ENCODE measurements at regions not wholly inside any gene's neighbourhood (a gene's known extent, or its start where the extent isn't known, plus 50 kb on each side); places are given as distances from the start of the nearest gene placed in this dataset.

DNA sequence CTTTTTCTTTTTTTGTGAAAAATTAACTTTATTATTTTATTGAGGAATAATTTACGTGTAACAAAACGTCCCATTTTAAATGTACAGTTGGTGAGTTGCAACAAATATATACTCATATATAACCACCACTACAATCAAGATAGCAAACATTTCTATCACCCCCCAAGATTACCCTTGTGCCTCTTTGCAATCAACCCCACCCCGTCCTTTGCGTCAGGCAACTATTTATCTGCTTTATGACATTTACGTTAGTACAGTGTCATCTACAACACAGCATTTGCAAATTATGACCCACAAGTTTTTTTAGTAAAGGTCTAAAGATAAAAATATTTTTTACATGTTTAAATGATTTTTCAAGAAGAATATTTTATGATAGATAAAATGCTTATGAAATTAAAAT lies 485.6 kb upstream of the SOX9 start:
- TF ChIP-seq IRF2 (CRISPR knock-in tag; IDR thresholded peaks at IDR 0.05; ENCODE audit: borderline replicate concordance, low read depth) = no peak
- no peak for TF ChIP-seq RELA (CRISPR knock-in tag; IDR thresholded peaks at IDR 0.05; ENCODE audit: borderline replicate concordance)
- TF ChIP-seq, protein P1, sequence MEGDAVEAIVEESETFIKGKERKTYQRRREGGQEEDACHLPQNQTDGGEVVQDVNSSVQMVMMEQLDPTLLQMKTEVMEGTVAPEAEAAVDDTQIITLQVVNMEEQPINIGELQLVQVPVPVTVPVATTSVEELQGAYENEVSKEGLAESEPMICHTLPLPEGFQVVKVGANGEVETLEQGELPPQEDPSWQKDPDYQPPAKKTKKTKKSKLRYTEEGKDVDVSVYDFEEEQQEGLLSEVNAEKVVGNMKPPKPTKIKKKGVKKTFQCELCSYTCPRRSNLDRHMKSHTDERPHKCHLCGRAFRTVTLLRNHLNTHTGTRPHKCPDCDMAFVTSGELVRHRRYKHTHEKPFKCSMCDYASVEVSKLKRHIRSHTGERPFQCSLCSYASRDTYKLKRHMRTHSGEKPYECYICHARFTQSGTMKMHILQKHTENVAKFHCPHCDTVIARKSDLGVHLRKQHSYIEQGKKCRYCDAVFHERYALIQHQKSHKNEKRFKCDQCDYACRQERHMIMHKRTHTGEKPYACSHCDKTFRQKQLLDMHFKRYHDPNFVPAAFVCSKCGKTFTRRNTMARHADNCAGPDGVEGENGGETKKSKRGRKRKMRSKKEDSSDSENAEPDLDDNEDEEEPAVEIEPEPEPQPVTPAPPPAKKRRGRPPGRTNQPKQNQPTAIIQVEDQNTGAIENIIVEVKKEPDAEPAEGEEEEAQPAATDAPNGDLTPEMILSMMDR (IDR thresholded peaks at IDR 0.05) = no peak
- TF ChIP-seq GRHL2 (CRISPR knock-in tag; IDR thresholded peaks at IDR 0.05; ENCODE audit: insufficient replicate concordance, severe bottlenecking) = no peak
- TF ChIP-seq NR2C2 (CRISPR knock-in tag; IDR thresholded peaks at IDR 0.05) = no peak
- TF ChIP-seq HMGA2 (CRISPR knock-in tag; IDR thresholded peaks at IDR 0.05) = no peak
- TF ChIP-seq, protein P2, sequence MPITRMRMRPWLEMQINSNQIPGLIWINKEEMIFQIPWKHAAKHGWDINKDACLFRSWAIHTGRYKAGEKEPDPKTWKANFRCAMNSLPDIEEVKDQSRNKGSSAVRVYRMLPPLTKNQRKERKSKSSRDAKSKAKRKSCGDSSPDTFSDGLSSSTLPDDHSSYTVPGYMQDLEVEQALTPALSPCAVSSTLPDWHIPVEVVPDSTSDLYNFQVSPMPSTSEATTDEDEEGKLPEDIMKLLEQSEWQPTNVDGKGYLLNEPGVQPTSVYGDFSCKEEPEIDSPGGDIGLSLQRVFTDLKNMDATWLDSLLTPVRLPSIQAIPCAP (CRISPR knock-in tag; IDR thresholded peaks at IDR 0.05) = no peak
- no peak for TF ChIP-seq TP53 (CRISPR knock-in tag; IDR thresholded peaks at IDR 0.05)
- no peak for TF ChIP-seq PRRX2 (CRISPR knock-in tag; IDR thresholded peaks at IDR 0.05)
- no peak for TF ChIP-seq EMX1 (CRISPR knock-in tag; IDR thresholded peaks at IDR 0.05)
